ENCODE measurements at regions not wholly inside any gene's neighbourhood (a gene's known extent, or its start where the extent isn't known, plus 50 kb on each side); places are given as distances from the start of the nearest gene placed in this dataset.

- TF ChIP-seq CTCF (IDR thresholded peaks at IDR 0.05): no peak
- TF ChIP-seq POLR2A (IDR thresholded peaks at IDR 0.05): no peak
Measured at GRCh38 chr14:58746701-58747100, 108.9 kb downstream of the DACT1 start.

All from prostate gland (tissue), 2 donors.